ENCODE measurements at regions not wholly inside any gene's neighbourhood (a gene's known extent, or its start where the extent isn't known, plus 50 kb on each side); places are given as distances from the start of the nearest gene placed in this dataset.

DNA sequence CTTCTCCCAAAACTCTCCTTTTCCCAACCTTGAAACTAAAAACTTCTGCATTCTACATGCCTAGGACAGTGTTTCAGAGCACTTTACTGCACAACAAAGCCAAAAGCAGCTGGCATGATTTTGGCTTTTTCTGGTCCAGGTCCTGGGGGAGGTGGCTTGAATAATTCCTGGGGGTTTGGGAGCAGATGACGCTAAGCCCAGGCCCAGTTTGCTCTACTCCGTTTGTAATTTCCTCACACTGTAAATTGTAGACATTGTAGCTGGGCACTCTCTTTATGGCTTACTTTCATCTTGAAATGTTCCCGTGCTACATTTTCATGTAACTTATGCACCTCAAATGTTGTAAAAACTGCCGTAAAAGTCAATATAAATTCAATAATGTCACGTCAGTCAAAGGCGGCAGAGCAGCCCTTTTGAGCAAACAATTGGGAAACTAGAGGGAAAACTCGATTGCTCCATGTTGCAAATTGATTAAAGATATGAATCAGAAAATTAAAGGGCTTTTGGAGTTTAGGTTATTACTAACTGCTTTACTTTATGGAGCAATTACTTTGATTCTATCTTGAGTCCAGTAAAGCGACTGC is 373.2 kb upstream of the SLC14A2 start:
- H3K4me2 ChIP-seq, result no peak overlapping the region
- DNase-seq, result no peak
- no peak for TF ChIP-seq TAF1 (IDR thresholded peaks at IDR 0.05; ENCODE audit: borderline replicate concordance, low read depth, low read length)
- TF ChIP-seq SIN3A (IDR thresholded peaks at IDR 0.05; ENCODE audit: borderline replicate concordance, low read depth, low read length), result no peak
- TF ChIP-seq RAD21 (IDR thresholded peaks at IDR 0.05; ENCODE audit: low read length), result no peak
- no peak for TF ChIP-seq RFX5 (IDR thresholded peaks at IDR 0.05; ENCODE audit: low read length)
- no peak for TF ChIP-seq ELF1 (IDR thresholded peaks at IDR 0.05)
- no peak for TF ChIP-seq RCOR1 (IDR thresholded peaks at IDR 0.05; ENCODE audit: low read length)
- TF ChIP-seq SMC3 (IDR thresholded peaks at IDR 0.05; ENCODE audit: low read depth, low read length), result no peak
- no peak overlapping the region for H3K4me3 ChIP-seq (ENCODE audit: low read depth in 2 of 2, low read length in 1 of 2)
- ChIA-PET POLR2A (no interaction called here), CTCF (no interaction called here)
- H4K20me1 ChIP-seq (ENCODE audit: insufficient read depth), result no peaks in the 10 kb centered on the region
- no peaks in the 10 kb centered on the region for H3K9me2 ChIP-seq
- peaks cover 0 to 4% of the 10 kb centered on the region in 2 experiments; a peak in 1 of 4 replicates for H3K4me1 ChIP-seq (ENCODE audit: control insufficient read depth in 1 of 2, insufficient read depth in 2 of 2, low read depth in 1 of 2, low read length in 1 of 2)
- no peaks in the 10 kb centered on the region for H3K36me3 ChIP-seq (replicated peaks in 1 of 2; ENCODE audit: control insufficient read depth in 1 of 2, insufficient read depth in 2 of 2, low read length in 1 of 2)
- no peak overlapping the region for H2AFZ ChIP-seq (ENCODE audit: low read depth)
- H3K79me2 ChIP-seq (ENCODE audit: insufficient read depth), result no peaks in the 10 kb centered on the region
- H3F3A ChIP-seq (replicated peaks; ENCODE audit: insufficient read depth), result no peaks in the 10 kb centered on the region
- no peak overlapping the region for H3K9ac ChIP-seq
- H3K9me3 ChIP-seq, result no peaks in the 10 kb centered on the region
- WGBS (ENCODE audit: low lambda C conversion rate), result 82% methylated on average over 8 of the region's 8 CpGs
- no peaks in the 10 kb centered on the region for H3K27me3 ChIP-seq (ENCODE audit: insufficient read depth)
- no peak overlapping the region for H3K27ac ChIP-seq (ENCODE audit: low read depth in 2 of 2, low read length in 1 of 2)

DNA sequence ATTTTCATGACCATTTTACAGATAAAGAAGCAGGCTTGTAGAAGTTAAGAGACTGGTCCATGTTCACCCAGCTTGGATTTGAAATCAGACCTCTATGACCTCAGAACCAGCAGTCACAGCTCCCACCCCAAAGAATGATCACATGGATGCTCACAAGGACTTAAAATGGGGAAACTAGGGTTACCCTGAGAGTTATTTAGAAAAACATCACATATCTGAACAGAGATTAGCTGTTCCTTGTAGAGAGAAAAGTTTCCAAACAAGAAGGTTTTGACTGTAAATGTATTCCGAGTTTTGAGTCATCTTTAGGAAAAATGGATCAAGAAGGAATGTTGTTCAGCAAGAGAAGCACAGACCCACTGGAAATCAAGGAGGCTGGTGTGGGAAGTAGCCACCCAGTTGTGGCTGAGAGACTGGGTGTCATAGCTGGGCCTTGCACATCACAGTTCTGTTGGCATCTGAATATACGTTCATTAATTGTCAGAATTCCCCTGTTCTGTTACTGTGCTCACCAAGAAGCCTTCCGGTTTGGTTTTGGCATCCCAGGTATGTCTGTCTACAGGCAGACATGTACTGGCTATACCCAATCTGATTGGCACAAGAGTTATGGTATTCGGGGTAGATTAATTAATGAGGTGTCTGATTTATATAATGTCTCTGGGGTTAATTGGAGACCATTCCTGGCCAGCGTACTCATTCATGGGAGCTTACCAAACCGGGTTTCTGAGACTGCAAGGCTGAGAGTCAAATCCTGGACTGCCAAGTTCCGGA is 371.8 kb upstream of the SLC14A2 start:
- WGBS (ENCODE audit: low lambda C conversion rate), result 71% methylated on average over 7 of the region's 7 CpGs
- no peak overlapping the region for H3K4me3 ChIP-seq (ENCODE audit: low read depth in 2 of 2, low read length in 1 of 2)
- no peaks in the 10 kb centered on the region for H3K79me2 ChIP-seq (ENCODE audit: insufficient read depth)
- no peak overlapping the region for H3K27ac ChIP-seq (ENCODE audit: low read depth in 2 of 2, low read length in 1 of 2)
- no peak for DNase-seq
- no peaks in the 10 kb centered on the region for H3K36me3 ChIP-seq (replicated peaks in 1 of 2; ENCODE audit: control insufficient read depth in 1 of 2, insufficient read depth in 2 of 2, low read length in 1 of 2)
- H3K4me1 ChIP-seq (ENCODE audit: control insufficient read depth in 1 of 2, insufficient read depth in 2 of 2, low read depth in 1 of 2, low read length in 1 of 2), result peaks cover 4 to 8% of the 10 kb centered on the region in 2 experiments; a peak in 1 of 4 replicates
- POLR2A ChIA-PET, result no interaction called here
- H3F3A ChIP-seq (replicated peaks; ENCODE audit: insufficient read depth), result no peaks in the 10 kb centered on the region
- no peaks in the 10 kb centered on the region for H3K9me3 ChIP-seq
- H2AFZ ChIP-seq (ENCODE audit: low read depth), result no peak overlapping the region
- no peaks in the 10 kb centered on the region for H3K27me3 ChIP-seq (ENCODE audit: insufficient read depth)
- CTCF ChIA-PET, result interaction anchor here (0.9 to 1.5 kb wide), 2 partner anchors 31 to 32 kb away, joined by 4 to 6 read pairs; no protein-coding TSS in a partner anchor
- H4K20me1 ChIP-seq (ENCODE audit: insufficient read depth), result no peaks in the 10 kb centered on the region
- no peak for TF ChIP-seq YY1 (IDR thresholded peaks at IDR 0.05; ENCODE audit: low read depth)
- no peak for TF ChIP-seq FOSL2 (IDR thresholded peaks at IDR 0.05; ENCODE audit: borderline replicate concordance, low read depth)
- no peak for TF ChIP-seq ELF1 (IDR thresholded peaks at IDR 0.05)
- no peak for TF ChIP-seq NFIC (IDR thresholded peaks at IDR 0.05; ENCODE audit: borderline replicate concordance)
- TF ChIP-seq, protein P1, sequence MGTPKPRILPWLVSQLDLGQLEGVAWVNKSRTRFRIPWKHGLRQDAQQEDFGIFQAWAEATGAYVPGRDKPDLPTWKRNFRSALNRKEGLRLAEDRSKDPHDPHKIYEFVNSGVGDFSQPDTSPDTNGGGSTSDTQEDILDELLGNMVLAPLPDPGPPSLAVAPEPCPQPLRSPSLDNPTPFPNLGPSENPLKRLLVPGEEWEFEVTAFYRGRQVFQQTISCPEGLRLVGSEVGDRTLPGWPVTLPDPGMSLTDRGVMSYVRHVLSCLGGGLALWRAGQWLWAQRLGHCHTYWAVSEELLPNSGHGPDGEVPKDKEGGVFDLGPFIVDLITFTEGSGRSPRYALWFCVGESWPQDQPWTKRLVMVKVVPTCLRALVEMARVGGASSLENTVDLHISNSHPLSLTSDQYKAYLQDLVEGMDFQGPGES (IDR thresholded peaks at IDR 0.05; ENCODE audit: low read depth, low read length), result no peak
- TF ChIP-seq POLR2AphosphoS5 (IDR thresholded peaks at IDR 0.05; ENCODE audit: low read depth, low read length), result no peak
- no peak for TF ChIP-seq RFX5 (IDR thresholded peaks at IDR 0.05; ENCODE audit: low read length)
- TF ChIP-seq, protein P2, sequence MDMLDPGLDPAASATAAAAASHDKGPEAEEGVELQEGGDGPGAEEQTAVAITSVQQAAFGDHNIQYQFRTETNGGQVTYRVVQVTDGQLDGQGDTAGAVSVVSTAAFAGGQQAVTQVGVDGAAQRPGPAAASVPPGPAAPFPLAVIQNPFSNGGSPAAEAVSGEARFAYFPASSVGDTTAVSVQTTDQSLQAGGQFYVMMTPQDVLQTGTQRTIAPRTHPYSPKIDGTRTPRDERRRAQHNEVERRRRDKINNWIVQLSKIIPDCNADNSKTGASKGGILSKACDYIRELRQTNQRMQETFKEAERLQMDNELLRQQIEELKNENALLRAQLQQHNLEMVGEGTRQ (IDR thresholded peaks at IDR 0.05; ENCODE audit: borderline replicate concordance, low read depth, low read length), result no peak
- TF ChIP-seq RXRA (IDR thresholded peaks at IDR 0.05; ENCODE audit: borderline replicate concordance, low read depth), result no peak
- no peak for TF ChIP-seq SMC3 (IDR thresholded peaks at IDR 0.05; ENCODE audit: low read depth, low read length)
- no peak for TF ChIP-seq GATA2 (CRISPR knock-in tag; IDR thresholded peaks at IDR 0.05)
- no peak for TF ChIP-seq CHD2 (IDR thresholded peaks at IDR 0.05; ENCODE audit: low read length, partially characterized antibody)
- TF ChIP-seq TEAD4 (IDR thresholded peaks at IDR 0.05; ENCODE audit: borderline replicate concordance, insufficient read depth), result no peak
- no peak for TF ChIP-seq NRF1 (IDR thresholded peaks at IDR 0.05; ENCODE audit: low read depth, low read length)
- TF ChIP-seq, protein P3, sequence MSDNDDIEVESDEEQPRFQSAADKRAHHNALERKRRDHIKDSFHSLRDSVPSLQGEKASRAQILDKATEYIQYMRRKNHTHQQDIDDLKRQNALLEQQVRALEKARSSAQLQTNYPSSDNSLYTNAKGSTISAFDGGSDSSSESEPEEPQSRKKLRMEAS (IDR thresholded peaks at IDR 0.05; ENCODE audit: low read depth), result no peak
- TF ChIP-seq, protein P4, sequence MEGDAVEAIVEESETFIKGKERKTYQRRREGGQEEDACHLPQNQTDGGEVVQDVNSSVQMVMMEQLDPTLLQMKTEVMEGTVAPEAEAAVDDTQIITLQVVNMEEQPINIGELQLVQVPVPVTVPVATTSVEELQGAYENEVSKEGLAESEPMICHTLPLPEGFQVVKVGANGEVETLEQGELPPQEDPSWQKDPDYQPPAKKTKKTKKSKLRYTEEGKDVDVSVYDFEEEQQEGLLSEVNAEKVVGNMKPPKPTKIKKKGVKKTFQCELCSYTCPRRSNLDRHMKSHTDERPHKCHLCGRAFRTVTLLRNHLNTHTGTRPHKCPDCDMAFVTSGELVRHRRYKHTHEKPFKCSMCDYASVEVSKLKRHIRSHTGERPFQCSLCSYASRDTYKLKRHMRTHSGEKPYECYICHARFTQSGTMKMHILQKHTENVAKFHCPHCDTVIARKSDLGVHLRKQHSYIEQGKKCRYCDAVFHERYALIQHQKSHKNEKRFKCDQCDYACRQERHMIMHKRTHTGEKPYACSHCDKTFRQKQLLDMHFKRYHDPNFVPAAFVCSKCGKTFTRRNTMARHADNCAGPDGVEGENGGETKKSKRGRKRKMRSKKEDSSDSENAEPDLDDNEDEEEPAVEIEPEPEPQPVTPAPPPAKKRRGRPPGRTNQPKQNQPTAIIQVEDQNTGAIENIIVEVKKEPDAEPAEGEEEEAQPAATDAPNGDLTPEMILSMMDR (IDR thresholded peaks at IDR 0.05), result no peak
- no peak overlapping the region for H3K4me2 ChIP-seq
- H3K9ac ChIP-seq, result no peak overlapping the region
- H3K9me2 ChIP-seq, result no peaks in the 10 kb centered on the region

All from SK-N-SH (cell line).